CD4-positive, alpha-beta T cell treated with Interleukin-15 for 4 hours (primary cell): ENCODE measurements at regions not wholly inside any gene's neighbourhood (a gene's known extent, or its start where the extent isn't known, plus 50 kb on each side); places are given as distances from the start of the nearest gene placed in this dataset.
"Not testable (repeated sequence)": the region's sequence is repeated elsewhere in the genome, so short reads cannot be mapped to it uniquely, and the experiment has no call there.

Experiments
- DNase-seq: peaks from one replicate; pipeline ENCODE4 v3.0.0-alpha.2; 2020; ENCODE audit warnings: low spot score

DNA sequence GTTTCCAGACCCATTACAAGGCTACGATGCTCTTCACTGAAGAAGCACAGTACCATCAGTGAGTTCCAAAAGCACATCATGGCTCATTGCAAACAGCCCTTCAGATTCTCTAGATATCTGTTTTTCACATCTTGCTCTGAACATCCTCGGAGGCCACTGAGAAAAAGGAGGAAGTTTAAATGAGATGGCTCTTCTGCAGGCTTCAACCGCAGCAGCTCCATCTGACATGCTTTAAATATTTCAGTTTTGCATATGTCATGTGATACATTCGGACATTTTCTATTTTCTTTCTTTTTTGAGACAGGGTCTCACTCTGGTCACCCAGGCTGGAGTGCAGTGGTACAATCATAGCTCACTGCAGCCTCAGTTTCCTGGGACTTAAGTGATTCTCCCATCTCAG, 396.8 kb downstream of the NPIPA8 start:
- DNase-seq: no peak

DNA sequence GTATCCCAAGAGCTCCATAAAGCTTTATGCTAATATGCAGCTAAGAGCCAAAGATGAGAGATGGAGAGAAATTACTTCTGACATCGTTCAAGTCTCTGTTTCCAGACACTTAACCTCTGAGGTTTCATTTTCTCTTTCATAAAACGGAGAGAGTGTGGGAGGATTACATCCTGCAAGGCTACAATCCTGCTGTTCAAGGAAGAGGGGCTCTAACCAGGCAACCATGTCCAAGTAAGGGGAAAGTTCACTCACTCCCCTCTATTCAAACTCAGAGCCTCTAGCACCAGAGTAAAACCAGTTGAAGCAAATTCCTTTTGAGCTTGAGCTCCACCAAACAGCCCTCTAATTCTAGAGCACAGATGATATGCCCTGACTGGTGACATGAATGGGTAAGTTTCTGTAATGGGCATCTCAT, 397.4 kb downstream of the NPIPA8 start:
- no peak for DNase-seq

DNA sequence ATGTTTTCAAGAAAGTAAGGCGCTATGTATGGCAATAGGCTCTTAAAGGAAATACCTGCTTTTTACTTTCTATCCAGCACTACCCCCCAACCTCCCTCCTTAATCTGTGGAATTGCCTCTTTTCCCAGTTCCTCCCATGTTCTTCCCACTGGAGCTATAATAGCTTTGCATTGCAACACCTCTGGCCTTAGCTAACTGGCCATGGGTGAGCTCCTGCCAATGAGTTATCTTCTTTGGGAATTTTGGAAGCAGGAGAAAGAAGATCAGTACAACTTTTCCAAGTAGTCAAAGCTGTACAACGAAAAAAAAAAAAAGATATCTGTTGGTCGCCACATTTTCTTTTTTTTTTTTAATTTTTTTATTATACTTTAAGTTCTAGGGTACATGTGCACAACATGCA, 398.0 kb downstream of the NPIPA8 start:
- no peak for DNase-seq

DNA sequence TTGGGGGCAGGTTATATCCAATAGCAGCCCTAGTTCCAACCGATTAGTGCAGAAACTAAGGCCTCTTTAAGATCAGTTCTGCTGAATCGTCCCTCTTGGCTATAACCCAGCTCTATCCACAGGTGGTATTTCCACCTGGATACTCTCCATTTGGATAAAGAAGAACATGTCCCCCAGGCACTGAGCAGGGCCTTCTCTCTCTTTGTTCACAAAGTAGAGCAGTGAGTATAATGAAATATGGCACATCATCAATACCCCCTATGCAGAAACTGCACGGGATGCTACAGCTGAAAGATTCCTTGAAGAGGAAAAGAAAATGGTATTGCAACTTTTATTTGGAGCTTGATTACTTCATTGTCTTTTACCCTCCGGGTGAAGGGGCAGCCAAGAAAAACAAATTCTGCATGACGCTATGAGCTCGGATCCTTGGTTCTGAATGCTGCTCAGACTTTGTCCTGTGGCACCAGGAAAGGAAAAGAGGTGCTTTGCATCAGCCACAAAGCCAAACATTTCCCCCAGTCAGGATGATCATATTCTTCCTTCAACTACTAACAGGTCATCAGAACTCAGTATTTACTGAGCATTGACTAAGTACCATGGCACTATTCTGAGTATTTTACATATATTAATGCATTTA, 399.7 kb downstream of the NPIPA8 start:
- no peak for DNase-seq

DNA sequence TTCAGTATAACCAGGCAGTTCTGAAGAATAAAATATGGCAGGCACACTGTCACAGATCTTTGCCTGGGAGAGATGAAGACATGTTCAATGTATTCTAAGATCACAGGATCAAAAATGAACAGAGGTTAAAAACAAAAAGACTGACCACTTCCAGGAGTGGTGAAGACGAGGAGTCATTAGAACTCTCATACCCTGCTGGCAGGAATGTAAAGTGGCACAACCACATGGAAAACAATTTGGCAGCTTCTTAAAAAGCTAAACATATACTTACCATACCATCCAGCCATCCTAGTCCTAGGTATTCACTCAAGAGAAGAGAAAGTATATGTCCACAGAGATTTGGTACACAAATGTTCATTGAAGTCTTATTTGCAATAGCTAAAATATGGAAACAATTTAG, 406.3 kb downstream of the NPIPA8 start:
- no peak for DNase-seq

DNA sequence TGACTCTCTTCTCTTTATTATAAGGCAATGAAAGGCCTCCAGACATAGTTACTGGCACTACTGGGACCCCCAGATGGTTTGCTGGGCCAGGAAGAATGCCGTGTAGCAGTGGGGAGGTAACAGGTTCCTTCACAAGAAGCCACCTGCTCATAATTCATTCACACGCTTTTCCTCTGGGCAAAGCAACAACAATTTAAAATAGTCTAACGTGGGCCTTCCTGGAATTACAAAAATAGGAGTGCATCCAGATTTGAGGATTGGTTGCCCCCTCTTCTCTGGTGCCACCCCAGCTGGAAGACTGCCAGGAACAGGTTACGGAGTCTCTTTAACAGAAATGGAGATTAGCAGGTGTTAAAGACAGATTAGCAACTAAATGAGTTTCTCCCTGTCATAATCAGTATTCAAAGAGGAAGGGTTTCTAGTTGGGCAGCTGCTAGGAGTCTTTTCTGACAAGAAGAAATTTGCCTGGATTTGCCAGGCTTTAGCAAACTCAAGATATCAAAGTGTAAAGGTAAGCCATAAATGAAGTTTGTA, 409.6 kb downstream of the NPIPA8 start:
- DNase-seq: no peak

DNA sequence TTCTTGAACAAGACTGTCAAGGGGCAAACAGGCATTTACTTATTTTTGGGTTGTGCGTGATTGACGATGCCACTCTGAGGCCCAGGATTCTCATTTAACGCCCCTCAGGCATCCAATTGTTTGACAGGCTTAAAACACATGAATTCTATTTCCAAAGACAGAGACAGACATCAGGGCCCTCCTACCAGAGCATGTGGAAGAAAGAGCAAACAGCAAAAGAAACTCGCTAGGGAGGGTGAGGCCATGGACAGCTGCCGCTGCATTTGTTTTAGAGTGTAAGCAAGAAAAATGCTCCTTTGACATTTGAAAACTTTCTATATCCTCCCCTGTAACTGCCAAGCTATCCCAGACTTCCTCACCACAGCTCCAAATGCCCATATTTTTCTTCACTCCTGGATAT, 410.1 kb downstream of the NPIPA8 start:
- no peak for DNase-seq

DNA sequence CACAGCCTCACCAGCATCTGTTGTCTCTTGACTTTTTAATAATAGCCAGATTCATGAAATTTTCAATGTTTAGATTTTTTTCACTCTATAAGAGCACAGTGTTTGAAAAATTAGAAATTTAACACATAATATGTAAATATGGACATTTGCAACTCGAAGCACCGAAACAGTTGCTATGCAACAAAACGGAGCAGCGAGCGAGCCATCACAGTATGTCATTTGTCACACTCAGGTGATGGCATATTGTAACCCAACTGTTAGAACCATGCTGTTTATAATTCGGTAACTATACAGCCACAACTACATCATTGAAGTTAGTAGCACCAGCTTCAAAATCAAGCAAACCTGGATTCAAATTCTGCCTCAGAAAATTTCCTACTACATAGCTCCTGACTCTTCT, 410.8 kb downstream of the NPIPA8 start:
- DNase-seq: no peak

DNA sequence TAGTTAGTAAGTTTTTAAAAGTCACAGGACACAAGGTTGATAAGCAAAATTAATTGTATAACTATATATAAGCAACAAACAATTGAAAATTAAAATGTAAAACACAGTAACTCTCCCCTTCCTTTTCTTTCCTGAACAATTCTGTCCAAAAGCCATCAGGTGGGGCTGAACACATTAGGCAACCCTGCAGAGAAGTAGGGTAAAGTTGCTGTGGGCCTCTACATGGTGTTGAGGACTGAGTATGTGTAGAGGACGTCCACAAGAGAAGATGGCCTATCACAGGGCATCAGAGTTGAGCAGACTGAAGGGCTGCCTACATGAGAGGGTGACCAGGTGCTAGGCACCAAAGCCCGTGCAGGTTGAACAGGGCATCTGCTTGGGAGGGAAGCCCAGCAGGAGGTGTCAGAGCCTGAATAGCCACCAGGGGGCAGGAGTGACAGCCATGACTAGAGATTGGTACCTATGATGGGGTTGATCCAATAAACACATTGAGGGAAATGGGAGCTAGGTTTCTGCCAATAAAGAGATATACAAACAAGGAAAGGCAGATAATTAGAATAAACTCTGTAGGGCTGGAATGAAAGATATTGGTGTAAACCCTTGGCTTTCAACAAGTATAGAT, 415.1 kb downstream of the NPIPA8 start:
- peak; percentile 47 for DNase-seq

DNA sequence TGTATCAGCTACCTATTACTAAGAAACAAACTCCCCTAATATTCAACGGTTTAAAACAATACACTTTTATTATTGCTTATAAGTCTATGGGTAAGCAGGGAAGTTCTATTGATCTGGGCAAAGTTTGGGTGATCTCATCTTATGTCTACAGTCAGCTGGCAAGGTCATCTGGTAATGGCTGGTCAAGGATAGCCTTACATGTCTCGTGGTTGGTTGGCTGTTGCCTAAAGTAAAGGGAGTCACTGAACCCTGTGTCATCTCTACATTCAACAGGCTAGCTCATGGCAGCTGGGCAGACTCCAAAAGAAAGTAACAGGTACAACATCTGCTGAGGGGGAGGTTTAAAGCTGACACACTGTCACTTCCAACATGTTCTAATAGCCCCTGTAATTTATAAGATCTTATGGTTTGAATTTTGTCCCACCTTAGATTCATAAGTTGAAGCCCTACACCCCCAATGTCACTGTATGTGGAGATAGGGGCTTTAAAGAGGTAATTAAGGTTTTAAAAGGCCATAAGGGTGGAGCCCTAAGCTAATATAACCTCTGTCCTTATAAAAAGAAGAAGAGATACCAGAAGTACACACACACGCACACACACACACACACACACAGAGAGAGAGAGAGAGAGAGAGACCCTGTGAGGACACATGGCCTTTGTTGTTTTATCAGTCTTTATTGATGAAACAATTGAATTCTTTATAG, 419.1 kb downstream of the NPIPA8 start:
- DNase-seq: no peak

DNA sequence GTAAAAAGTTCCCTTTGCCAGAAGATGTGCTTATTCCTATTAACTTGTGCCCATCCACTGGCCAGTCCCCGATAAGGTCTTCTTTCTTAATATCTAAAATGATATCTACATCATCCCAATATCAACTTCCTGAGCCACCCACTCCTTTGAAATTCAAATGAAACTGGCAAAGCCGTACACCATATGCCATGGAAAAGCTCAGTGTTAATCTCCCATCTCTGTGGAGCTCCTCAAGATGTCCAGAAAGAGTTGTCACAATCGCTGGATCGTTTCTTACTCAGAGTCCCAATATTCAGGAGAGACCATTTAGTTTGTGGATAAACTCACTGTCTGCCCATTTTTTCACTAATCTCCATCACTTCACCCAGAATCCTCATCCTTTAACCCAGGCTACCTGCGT, 420.7 kb downstream of the NPIPA8 start:
- no peak for DNase-seq

DNA sequence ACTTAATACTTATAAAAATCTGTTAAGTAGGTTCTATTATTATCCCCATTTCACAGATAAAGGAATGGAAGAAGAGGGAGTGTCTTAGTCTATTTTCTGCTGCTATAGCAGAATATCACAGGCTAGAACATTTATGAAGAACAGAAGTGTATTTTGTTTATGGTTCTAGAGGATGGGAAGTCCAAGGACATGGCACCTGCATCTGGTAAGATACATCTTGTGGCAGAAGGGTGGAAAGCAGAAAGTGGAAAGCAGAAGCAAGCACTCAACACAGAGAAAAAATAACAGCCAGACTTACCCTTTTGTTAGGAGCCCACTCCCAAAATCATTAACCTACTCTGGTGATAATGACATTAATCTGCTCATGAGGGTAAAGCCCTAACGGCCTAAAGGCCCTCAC, 422.4 kb downstream of the NPIPA8 start:
- no peak for DNase-seq

DNA sequence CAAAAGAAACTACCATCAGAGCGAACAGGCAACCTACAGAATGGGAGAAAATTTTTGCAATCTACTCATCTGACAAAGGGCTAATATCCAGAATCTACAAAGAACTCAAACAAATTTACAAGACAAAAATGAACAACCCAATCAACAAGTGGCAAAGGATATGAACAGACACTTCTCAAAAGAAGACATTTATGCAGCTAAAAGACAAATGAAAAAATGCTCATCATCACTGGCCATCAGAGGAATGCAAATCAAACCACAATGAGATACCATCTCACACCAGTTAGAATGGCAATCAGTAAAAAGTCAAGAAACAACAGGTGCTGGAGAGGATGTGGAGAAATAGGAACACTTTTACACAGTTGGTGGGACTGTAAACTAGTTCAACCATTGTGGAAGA, 425.0 kb downstream of the NPIPA8 start:
- DNase-seq: not testable (repeated sequence)

DNA sequence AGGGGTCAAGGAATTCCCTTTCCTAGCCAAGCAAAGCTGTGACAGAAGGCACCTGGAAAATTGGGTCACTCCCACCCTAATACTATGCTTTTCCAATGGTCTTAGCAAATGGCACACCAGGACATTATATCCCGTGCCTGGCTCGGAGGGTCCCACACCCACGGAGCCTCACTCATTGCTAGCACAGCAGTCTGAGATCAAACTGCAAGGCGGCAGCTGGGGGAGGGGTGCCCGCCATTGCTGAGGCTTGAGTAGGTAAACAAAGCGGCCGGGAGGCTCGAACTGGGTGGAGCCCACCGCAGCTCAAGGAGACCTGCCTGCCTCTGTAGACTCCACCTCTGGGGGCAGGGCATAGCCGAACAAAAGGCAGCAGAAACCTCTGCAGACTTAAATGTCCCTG, 429.9 kb downstream of the NPIPA8 start:
- not testable (repeated sequence) for DNase-seq

DNA sequence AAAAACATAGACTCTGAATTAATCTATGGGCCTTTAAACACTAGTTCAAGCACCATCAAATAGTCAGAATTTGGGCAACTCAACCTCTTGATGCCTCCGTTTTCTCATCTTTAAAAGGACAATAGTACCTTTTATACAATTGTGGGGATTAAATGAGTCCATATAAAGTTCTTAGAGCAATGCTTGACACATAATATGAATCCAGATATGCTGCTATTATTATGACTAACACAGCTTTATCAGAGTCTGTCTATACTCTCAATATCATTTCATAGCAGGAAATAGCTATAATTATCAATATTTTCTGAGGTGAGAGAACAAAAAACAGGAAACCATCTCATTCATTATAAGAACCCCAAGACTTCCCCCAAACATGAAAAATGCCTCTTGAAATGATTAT, 430.5 kb upstream of the XYLT1 start:
- DNase-seq: no peak

DNA sequence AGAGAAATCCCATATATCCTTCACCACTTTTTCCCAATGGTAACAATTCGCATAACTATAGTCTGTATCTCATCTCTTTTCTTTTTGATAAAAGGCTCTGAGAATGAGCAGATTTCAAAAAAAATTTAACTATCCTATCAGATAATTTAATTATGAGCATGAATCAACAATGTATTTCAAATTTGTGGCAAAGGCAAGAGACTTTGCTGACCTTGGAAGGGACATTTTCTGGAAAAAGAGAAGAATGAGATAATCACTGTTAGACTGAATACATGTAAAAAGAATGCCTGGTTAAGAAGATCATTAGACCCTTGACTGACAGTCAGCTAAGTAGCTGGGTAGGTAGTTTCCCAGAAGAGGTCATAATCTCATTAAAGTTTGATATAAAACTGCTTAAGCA, 428.4 kb upstream of the XYLT1 start:
- no peak for DNase-seq

DNA sequence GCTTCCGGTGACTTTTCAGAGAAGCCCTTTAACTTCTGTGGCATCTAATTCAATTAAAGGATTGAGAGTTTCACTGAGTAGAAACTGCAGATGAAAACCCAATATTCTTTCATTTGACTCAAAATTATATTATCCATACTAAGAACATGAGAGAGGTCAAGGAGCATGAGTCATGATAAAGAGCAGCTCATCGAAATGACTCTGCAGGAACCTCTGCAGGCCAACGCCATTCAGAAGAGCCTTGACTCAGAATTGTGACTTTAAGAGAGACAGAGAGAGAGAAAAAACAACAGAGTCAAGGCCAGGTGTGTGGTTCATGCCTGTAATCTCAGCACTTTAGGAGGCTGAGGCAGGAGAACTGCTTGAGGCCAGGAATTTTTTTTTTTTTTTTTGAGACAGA, 417.2 kb upstream of the XYLT1 start:
- no peak for DNase-seq

DNA sequence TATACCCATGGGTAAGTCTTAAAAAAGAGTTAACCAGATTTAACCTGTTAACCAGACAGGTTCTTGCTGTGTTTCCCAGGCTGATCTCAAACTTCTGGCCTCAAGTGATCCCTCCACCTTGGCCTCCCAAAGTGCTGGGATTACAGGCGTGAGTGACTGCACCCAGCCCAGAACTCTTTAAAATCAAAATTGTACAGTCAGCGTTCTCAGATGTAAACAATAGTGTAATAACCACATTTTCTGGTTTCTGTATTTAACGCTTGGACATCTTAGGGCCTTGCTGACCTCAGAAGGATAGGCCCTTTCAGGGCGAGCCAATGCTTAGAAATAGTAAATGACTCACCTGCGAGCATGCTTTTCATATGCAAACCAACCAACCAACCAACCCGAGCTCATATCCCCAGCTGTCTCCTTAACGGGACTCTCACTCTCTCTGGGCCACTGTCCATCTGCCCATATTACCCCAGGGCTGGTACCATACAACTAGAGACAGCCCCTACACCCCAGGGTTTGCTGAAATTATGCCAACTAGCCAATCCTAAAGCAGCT, 415.0 kb upstream of the XYLT1 start:
- no peak for DNase-seq

DNA sequence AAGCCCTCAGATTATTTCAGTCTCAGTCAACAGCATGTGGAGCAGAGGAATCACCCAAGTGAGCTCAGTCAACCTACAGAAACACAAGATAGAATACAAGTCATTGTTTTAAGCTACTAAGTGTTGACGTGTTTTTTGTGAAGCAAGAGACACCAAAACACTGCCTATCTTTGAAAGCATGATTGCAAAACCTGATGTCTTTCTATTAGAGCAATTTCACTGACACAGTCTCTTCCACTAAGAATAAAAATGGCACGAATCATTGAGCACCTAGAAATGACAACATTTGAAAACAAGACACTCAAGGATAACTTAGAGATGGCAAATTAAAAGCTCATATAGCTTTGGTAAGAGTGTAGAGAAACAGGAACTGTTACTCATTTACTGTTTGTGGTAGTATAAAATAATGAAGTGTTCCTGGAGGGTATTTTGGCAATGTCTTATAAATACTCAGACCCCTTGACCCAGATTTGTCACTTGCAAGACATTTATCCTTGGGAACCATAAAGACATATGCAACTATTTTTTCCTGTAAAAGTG, 407.1 kb upstream of the XYLT1 start:
- DNase-seq: no peak

DNA sequence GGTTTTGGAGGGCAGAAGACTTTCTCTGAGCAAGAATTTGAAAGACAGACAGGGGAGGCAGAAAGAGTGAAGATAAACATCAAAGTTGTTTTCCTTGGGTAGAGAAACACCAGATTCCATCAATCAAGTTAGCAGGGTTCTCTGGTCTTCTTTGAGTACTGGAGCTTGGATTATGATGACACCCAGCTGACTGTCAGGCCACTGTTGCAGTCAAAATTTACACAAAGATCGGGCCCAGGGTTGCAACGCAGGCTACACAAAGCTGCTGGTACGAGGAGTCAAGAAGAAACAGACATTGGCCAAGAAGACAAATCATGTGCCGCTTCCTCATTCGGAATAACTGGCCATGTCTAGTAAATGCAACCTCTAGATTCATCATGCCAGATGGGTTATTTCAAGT, 396.2 kb upstream of the XYLT1 start:
- no peak for DNase-seq

DNA sequence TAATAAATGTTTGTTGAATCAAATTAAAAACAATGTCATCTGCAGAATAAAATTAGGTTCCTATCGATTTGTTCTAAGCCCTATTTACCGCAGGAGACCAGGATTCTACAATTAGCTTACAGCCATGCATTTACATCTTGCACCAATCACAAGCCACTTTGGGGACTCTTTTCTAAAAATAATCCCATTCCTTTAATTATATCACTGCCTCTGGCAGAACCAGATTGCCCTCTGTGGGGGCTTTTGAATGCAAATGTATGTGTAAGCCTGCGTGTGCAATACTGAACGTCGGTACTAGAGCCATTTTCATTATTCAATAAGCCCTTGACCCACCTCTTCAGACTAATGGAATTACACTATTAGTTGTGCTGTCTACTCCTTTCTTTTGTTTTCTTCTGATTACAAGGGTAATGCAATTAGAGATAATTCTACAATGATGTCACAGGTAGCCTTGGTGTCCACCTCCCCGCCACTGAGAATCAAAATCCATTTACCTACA, 391.3 kb upstream of the XYLT1 start:
- no peak for DNase-seq

DNA sequence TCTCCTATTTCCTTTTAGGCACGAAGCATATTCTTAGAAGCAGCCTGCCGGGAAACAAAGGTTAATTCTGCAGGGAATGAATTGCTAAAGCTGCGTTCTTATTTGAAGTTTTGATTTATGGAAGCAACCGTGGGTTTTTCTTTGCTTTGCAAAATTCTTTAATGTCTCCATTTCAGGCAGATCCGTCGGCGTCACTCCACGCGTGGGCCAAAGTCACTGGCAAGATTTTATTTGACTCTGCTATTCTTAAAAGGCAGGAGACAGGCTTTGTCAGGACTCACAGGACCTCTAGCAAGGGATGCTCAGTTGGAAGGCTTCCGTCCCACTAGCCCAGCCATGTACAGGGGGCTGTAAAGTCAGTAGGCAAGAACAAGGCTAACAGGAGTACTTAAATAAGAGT, 387.3 kb upstream of the XYLT1 start:
- no peak for DNase-seq

DNA sequence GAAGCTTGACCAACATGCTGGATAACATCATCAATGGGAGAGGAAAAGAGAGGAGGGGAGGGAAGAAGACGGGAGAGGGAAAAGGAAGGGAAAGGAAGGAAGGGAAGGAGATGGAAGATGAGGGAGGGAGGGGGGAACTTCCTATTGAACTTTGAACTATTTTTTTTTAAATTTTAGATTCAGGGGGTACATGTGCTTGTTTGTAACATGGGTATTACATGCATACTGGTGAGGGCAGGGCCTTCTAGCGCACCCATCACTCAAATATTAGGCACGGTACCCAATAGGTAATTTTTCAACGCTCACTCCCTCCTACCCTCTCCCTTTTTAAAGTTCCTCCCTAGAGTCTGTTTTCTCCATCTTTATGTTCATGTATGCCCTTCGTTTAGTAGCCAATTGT, 383.2 kb upstream of the XYLT1 start:
- no peak for DNase-seq
